ENCODE measurements at regions not wholly inside any gene's neighbourhood (a gene's known extent, or its start where the extent isn't known, plus 50 kb on each side); places are given as distances from the start of the nearest gene placed in this dataset.

- TF ChIP-seq, protein P1, sequence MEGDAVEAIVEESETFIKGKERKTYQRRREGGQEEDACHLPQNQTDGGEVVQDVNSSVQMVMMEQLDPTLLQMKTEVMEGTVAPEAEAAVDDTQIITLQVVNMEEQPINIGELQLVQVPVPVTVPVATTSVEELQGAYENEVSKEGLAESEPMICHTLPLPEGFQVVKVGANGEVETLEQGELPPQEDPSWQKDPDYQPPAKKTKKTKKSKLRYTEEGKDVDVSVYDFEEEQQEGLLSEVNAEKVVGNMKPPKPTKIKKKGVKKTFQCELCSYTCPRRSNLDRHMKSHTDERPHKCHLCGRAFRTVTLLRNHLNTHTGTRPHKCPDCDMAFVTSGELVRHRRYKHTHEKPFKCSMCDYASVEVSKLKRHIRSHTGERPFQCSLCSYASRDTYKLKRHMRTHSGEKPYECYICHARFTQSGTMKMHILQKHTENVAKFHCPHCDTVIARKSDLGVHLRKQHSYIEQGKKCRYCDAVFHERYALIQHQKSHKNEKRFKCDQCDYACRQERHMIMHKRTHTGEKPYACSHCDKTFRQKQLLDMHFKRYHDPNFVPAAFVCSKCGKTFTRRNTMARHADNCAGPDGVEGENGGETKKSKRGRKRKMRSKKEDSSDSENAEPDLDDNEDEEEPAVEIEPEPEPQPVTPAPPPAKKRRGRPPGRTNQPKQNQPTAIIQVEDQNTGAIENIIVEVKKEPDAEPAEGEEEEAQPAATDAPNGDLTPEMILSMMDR (IDR thresholded peaks at IDR 0.05; ENCODE audit: low read length): no peak
- no peak for TF ChIP-seq EZH2 (optimal IDR thresholded peaks at IDR 0.05; ENCODE audit: low read depth, low read length)
These were observed 509.4 kb upstream of the CDH18 start for GRCh38 chr5:20497356-20497755.

All from MM.1S (cell line).